Transverse colon (tissue), 4 donors: ENCODE measurements at regions not wholly inside any gene's neighbourhood (a gene's known extent, or its start where the extent isn't known, plus 50 kb on each side); places are given as distances from the start of the nearest gene placed in this dataset.

Experiments
- DNase-seq: peaks from one replicate; pipeline ENCODE4 v3.0.0-alpha.2; 2019
- H3K27ac ChIP-seq, 4 donors: fragments of 200-600 bp; sonication (generic); 2 replicates each; pipeline ENCODE4 v1.5.1; 2016 to 2018; ENCODE audit warnings: inconsistent platforms in 4 of 4
- H3K27me3 ChIP-seq: fragments of 200-600 bp; sonication (generic); 2 replicates; pipeline ENCODE4 v1.5.1; 2017; ENCODE audit warnings: inconsistent platforms
- H3K36me3 ChIP-seq, 4 donors: fragments of 200-600 bp; sonication (generic); 2 replicates each; pipeline ENCODE4 v1.5.1; 2017 to 2019; ENCODE audit warnings: inconsistent platforms in 4 of 4
- H3K4me1 ChIP-seq, 4 donors: fragments of 200-600 bp; sonication (generic); 2 replicates each; pipeline ENCODE4 v1.5.1; 2017 to 2020; ENCODE audit warnings: inconsistent platforms in 4 of 4
- H3K4me3 ChIP-seq, 4 donors: fragments of 200-600 bp; sonication (generic); 1 replicate in 1 of 4; 2 replicates in 3 of 4; pipeline versions ENCODE4 v1.5.1 to v1.6.1; 2017 to 2019; ENCODE audit warnings: inconsistent platforms in 4 of 4
- H3K9me3 ChIP-seq, 2 donors: fragments of 200-600 bp; sonication (generic); 2 replicates each; pipeline ENCODE4 v1.5.1; 2017 to 2019; ENCODE audit warnings: inconsistent platforms in 2 of 2
- EP300 ChIP-seq: sonication (generic); formaldehyde crosslinking; IDR thresholded peaks from one replicate; pipeline ENCODE4 v1.6.1; 2017; ENCODE audit warnings: antibody characterized with exemption, low read depth
- POLR2A ChIP-seq: fragments of 450-650 bp; IDR thresholded peaks from one replicate; pipeline ENCODE4 v1.6.1; 2016; ENCODE audit warnings: antibody characterized with exemption, mild to moderate bottlenecking, moderate library complexity
- POLR2AphosphoS5 ChIP-seq, 3 donors: sonication (generic); formaldehyde crosslinking; IDR thresholded peaks; one replicate each; pipeline ENCODE4 v1.6.1; 2016; ENCODE audit warnings: antibody characterized with exemption in 3 of 3
- WGBS, 2 donors: methylation state at CpG; one replicate each; pipeline ENCODE4 v1.1.5; 2018; ENCODE audit warnings: low coverage in 1 of 2; 5-methylcytosine and 5-hydroxymethylcytosine counted together
- in situ Hi-C, 4 donors: fragments of 200-750 bp; cut with MboI; loops; one replicate each; pipeline versions ENCODE4 v1.15.0 to v1.15.1; 2017; ENCODE audit warnings: low sequenced_read_pairs in 3 of 4, low pct_ligation_motif_present in 1 of 4, low pct_unique_long_range_greater_than_20kb in 1 of 4
- intact Hi-C: fragments of 100-400 bp; cut with DNase I; formaldehyde crosslinking; loops from one replicate; pipeline ENCODE4 v1.15.1; 2023; ENCODE audit warnings: low total_unique reads
- TF ChIP-seq, protein P1 (sequence below), 5 experiments: fragments of 200-600 bp in 3 of 5; fragments of 450-650 bp in 2 of 5; sonication (generic) in 3 of 5; IDR thresholded peaks; 1 replicate in 2 of 5; 2 replicates in 3 of 5; pipeline ENCODE4 v1.5.1; 2016 to 2017; ENCODE audit warnings: antibody characterized with exemption in 5 of 5, inconsistent platforms in 3 of 5, mild to moderate bottlenecking in 2 of 5, moderate library complexity in 1 of 5

DNA sequence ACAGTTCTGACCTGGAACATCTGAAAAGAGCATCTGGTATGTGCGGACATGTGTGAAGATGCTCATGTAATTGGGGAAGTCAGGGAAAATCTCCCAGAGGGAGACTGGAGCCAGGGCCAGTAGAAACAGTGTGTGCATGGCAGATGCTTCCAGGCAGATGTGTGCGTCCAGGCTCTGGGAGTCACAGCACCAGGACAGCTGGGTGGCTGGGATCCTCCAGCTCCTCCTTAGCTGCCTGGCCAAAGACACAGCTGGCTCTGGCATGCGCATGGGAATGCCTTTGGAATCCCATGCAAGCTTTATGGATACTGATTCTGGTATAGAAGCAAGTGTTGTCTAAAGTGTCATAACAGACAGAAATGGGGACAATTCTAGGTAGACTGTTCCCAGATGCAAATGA is 369.7 kb downstream of the INSIG2 start:
- no peaks in the 10 kb centered on the region for H3K36me3 ChIP-seq
- 60 to 72% methylated on average over 1 to 3 of the region's 3 CpGs for WGBS, 2 donors
- in situ Hi-C loops = no loop called here

DNA sequence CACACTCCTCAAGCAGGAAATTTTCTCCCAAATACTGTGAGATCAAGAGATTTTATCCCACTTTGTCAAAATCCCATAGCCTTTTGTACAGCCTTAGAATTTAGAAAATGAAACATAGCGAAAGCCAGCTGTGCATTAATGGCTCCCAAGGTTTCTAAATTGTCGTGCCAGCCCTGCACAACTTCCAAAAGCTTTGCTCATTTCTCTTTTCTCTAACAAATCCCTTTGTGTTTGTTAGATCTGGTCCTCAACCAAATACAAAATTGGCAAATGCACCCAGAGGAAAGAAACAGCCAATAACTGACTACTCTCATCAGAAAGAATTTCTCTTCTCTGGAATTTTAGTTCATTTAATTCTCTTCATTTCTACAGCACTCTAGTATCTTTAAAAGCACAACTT is 361.1 kb downstream of the INSIG2 start:
- in situ Hi-C loops = no loop called here
- no peaks in the 10 kb centered on the region for H3K9me3 ChIP-seq
- H3K27me3 ChIP-seq = no peaks in the 10 kb centered on the region
- no peaks in the 10 kb centered on the region for H3K36me3 ChIP-seq
- no peak for TF ChIP-seq POLR2AphosphoS5 (IDR thresholded peaks at IDR 0.05)
- no peak for TF ChIP-seq EP300
- TF ChIP-seq, protein P1, sequence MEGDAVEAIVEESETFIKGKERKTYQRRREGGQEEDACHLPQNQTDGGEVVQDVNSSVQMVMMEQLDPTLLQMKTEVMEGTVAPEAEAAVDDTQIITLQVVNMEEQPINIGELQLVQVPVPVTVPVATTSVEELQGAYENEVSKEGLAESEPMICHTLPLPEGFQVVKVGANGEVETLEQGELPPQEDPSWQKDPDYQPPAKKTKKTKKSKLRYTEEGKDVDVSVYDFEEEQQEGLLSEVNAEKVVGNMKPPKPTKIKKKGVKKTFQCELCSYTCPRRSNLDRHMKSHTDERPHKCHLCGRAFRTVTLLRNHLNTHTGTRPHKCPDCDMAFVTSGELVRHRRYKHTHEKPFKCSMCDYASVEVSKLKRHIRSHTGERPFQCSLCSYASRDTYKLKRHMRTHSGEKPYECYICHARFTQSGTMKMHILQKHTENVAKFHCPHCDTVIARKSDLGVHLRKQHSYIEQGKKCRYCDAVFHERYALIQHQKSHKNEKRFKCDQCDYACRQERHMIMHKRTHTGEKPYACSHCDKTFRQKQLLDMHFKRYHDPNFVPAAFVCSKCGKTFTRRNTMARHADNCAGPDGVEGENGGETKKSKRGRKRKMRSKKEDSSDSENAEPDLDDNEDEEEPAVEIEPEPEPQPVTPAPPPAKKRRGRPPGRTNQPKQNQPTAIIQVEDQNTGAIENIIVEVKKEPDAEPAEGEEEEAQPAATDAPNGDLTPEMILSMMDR (IDR thresholded peaks at IDR 0.05) = no peak
- TF ChIP-seq POLR2A = no peak
- intact Hi-C loops = no loop called here
- no peaks in the 10 kb centered on the region for H3K4me1 ChIP-seq
- DNase-seq = no peak
- no peak overlapping the region for H3K4me3 ChIP-seq
- H3K27ac ChIP-seq = no peak overlapping the region
- 52 to 62% methylated on average over 2 of the region's 2 CpGs for WGBS, 2 donors

More for the DNA sequence above, 369.7 kb downstream of the INSIG2 start:
- Histone ChIP-seq H3K4me1 (no peaks in the 10 kb centered on the region), H3K27me3 (no peaks in the 10 kb centered on the region), H3K9me3 (no peaks in the 10 kb centered on the region), H3K4me3 (no peak overlapping the region), H3K27ac (no peak overlapping the region)
- no peak for DNase-seq
- intact Hi-C loops = no loop called here
- no peak for TF ChIP-seq EP300

GRCh38 chr2:118443596-118443995 is 355.3 kb downstream of the INSIG2 start:
- intact Hi-C loops = no loop called here
- H3K27ac ChIP-seq = no peak overlapping the region
- no peaks in the 10 kb centered on the region for H3K9me3 ChIP-seq
- peaks cover 3% of the 10 kb centered on the region for H3K27me3 ChIP-seq
- TF ChIP-seq, protein P1 (IDR thresholded peaks at IDR 0.05) = no peak
- TF ChIP-seq EP300 (no peak), POLR2A (no peak), POLR2AphosphoS5 (IDR thresholded peaks at IDR 0.05) (no peak)
- no peaks in the 10 kb centered on the region for H3K36me3 ChIP-seq
- in situ Hi-C loops = no loop called here
- no peak for DNase-seq
- WGBS, 2 donors = 35 to 36% methylated on average over 2 of the region's 2 CpGs
- no peak overlapping the region for H3K4me3 ChIP-seq
- no peaks in the 10 kb centered on the region for H3K4me1 ChIP-seq

- intact Hi-C loops (no loop called here), in situ Hi-C loops (no loop called here)
- no peaks in the 10 kb centered on the region for H3K36me3 ChIP-seq
- no peak for DNase-seq
- no peak overlapping the region for H3K4me3 ChIP-seq
- no peak overlapping the region for H3K27ac ChIP-seq
- TF ChIP-seq, protein P1 (IDR thresholded peaks at IDR 0.05) = no peak
- TF ChIP-seq EP300 = no peak
- TF ChIP-seq POLR2A = no peak
- no peak for TF ChIP-seq POLR2AphosphoS5 (IDR thresholded peaks at IDR 0.05)
- 72 to 74% methylated on average over 3 of the region's 3 CpGs for WGBS, 2 donors
- H3K9me3 ChIP-seq = no peaks in the 10 kb centered on the region
- no peaks in the 10 kb centered on the region for H3K4me1 ChIP-seq
- H3K27me3 ChIP-seq = peaks cover 3% of the 10 kb centered on the region
Measured at GRCh38 chr2:118442996-118443553, 354.8 kb downstream of the INSIG2 start.

DNA sequence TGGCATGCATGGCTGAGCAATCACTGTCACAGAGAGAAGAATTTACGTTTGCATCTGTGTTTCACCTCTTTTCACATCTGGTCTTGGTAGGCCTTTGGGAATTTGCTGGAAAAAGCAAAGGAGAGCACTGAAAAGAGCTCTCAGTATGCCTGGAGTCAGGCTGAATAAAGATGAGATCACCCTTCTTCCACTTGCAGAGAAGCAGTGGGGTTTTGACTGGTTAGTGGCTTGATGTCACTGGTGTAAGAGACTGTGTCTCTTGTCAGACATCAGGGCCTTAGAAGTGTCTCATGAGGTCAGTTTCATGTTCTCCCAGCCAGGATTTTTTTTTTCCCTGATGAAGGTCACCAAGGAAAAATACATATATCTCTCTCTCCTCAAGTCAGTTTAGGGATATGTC is 353.8 kb downstream of the INSIG2 start:
- Histone ChIP-seq H3K4me3 (no peak overlapping the region), H3K4me1 (no peaks in the 10 kb centered on the region), H3K27ac (no peak overlapping the region), H3K27me3 (peaks cover 3% of the 10 kb centered on the region), H3K9me3 (no peaks in the 10 kb centered on the region), H3K36me3 (no peaks in the 10 kb centered on the region)
- DNase-seq = no peak
- 57 to 59% methylated on average over 1 of the region's 1 CpG for WGBS, 2 donors
- TF ChIP-seq POLR2A = no peak
- TF ChIP-seq EP300 = no peak
- intact Hi-C loops (no loop called here), in situ Hi-C loops (no loop called here)
